Prostate gland (tissue), 2 donors: ENCODE measurements at regions not wholly inside any gene's neighbourhood (a gene's known extent, or its start where the extent isn't known, plus 50 kb on each side); places are given as distances from the start of the nearest gene placed in this dataset.

Experiments used
- POLR2A ChIP-seq: fragments of 450-650 bp; IDR thresholded peaks from one replicate; pipeline ENCODE4 v1.6.1; 2016; ENCODE audit warnings: antibody characterized with exemption, mild to moderate bottlenecking
- TF ChIP-seq, protein P1 (sequence below), 4 experiments: fragments of 200-600 bp in 2 of 4; fragments of 450-650 bp in 2 of 4; sonication (generic) in 2 of 4; IDR thresholded peaks; 1 replicate in 3 of 4; 2 replicates in 1 of 4; pipeline ENCODE4 v1.5.1; 2016 to 2019; ENCODE audit warnings: antibody characterized with exemption in 4 of 4, mild to moderate bottlenecking in 2 of 4, moderate library complexity in 2 of 4

DNA sequence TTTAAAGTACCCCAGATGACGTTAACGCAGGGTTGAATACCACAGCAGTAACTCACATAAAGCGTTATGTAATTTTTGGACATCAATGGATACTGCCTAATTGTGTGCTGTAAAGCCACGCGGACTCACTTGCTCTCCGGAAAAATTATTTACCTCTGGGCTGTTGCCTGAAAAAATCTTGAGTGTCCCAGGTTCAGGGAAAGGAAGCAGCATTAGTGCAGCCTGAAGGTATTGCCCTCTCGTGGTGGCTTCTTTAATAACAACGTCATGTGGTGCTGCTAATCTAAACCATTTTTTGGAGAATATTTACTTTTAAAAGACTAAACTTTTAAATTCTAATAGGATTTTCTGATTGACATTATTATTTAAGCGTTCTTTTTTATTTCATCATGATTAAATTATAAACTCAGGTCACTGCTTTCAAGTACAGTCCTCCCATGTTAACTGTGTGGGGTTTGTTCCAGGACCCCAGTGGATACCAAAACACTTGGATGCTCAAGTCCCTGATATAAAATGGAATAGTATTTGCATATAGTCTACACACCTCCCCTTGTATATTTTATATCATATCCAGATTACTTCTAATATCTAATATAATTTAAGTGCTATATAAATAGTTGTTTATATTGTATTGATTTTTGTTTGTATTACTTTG, 384.8 kb downstream of the FAM133A start:
- TF ChIP-seq, protein P1, sequence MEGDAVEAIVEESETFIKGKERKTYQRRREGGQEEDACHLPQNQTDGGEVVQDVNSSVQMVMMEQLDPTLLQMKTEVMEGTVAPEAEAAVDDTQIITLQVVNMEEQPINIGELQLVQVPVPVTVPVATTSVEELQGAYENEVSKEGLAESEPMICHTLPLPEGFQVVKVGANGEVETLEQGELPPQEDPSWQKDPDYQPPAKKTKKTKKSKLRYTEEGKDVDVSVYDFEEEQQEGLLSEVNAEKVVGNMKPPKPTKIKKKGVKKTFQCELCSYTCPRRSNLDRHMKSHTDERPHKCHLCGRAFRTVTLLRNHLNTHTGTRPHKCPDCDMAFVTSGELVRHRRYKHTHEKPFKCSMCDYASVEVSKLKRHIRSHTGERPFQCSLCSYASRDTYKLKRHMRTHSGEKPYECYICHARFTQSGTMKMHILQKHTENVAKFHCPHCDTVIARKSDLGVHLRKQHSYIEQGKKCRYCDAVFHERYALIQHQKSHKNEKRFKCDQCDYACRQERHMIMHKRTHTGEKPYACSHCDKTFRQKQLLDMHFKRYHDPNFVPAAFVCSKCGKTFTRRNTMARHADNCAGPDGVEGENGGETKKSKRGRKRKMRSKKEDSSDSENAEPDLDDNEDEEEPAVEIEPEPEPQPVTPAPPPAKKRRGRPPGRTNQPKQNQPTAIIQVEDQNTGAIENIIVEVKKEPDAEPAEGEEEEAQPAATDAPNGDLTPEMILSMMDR (IDR thresholded peaks at IDR 0.05) = peak; percentile 20 to 42 (median 32)
- TF ChIP-seq POLR2A = no peak
